IPS-20b (cell line): ENCODE measurements at regions not wholly inside any gene's neighbourhood (a gene's known extent, or its start where the extent isn't known, plus 50 kb on each side); places are given as distances from the start of the nearest gene placed in this dataset.

Experiments used
- H3K27ac ChIP-seq: one replicate; pipeline ENCODE4 v1.5.1; 2013; ENCODE audit warnings: low read length
- H3K27me3 ChIP-seq: 2 replicates; pipeline ENCODE4 v1.6.1; 2013; ENCODE audit warnings: mild to moderate bottlenecking, low read length, inconsistent platforms; ENCODE audit not compliant: insufficient read depth
- H3K36me3 ChIP-seq: 2 replicates; pipeline ENCODE4 v1.6.1; 2013; ENCODE audit warnings: low read depth, mild to moderate bottlenecking, inconsistent platforms, low read length, moderate library complexity; ENCODE audit not compliant: insufficient read depth
- H3K4me1 ChIP-seq: 2 replicates; pipeline ENCODE4 v1.6.1; 2013; ENCODE audit warnings: mild to moderate bottlenecking, control low read depth, inconsistent platforms, low read length, moderate library complexity; ENCODE audit not compliant: insufficient read depth
- H3K4me3 ChIP-seq: 2 replicates; pipeline ENCODE4 v1.5.1; 2013; ENCODE audit warnings: mild to moderate bottlenecking, low read length, inconsistent platforms
- H3K9ac ChIP-seq: 2 replicates; pipeline ENCODE4 v1.6.1; 2013; ENCODE audit warnings: low read depth, mild to moderate bottlenecking, inconsistent platforms, low read length, moderate library complexity
- H3K9me3 ChIP-seq: 2 replicates; pipeline ENCODE4 v1.6.1; 2013; ENCODE audit warnings: mild to moderate bottlenecking, low read depth, low read length, inconsistent platforms; ENCODE audit not compliant: insufficient read depth

GRCh38 chr18:47490882-47491281, 239.4 kb upstream of the SKOR2 start:
- H3K4me3 ChIP-seq, result no peak overlapping the region
- H3K27me3 ChIP-seq, result no peaks in the 10 kb centered on the region
- H3K36me3 ChIP-seq, result no peaks in the 10 kb centered on the region
- no peaks in the 10 kb centered on the region for H3K9me3 ChIP-seq
- H3K4me1 ChIP-seq, result peaks cover 1% of the 10 kb centered on the region; the same call in 1 of the 2 replicates
- no peak overlapping the region for H3K27ac ChIP-seq
- H3K9ac ChIP-seq, result no peak overlapping the region

GRCh38 chr18:47485221-47485797, 233.8 kb upstream of the SKOR2 start:
- H3K4me1 ChIP-seq, result peaks cover 4% of the 10 kb centered on the region; the same call in 1 of the 2 replicates
- H3K27me3 ChIP-seq, result no peaks in the 10 kb centered on the region
- H3K9me3 ChIP-seq, result no peaks in the 10 kb centered on the region
- H3K4me3 ChIP-seq, result no peak overlapping the region
- no peaks in the 10 kb centered on the region for H3K36me3 ChIP-seq
- no peak overlapping the region for H3K27ac ChIP-seq
- H3K9ac ChIP-seq, result no peak overlapping the region

DNA sequence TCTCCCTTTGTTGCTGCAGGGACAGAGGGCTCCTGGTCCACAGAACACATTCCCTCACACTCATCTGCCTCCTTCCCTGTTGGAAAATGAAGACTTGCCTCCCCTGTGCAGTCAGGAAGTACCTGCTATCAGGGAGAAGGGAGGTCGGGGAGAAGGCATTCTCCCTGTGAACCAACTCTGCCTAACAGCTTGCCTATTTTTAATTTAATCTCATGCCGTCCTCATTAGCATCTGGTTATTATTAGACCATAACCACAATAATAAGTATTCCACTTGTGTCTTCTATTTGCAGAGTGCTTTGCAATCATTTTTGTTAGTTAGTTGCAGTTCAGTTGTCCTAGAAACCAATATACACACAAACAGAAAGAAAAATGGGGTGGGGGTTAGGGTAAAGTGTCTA, 232.6 kb upstream of the SKOR2 start:
- H3K9ac ChIP-seq, result no peak overlapping the region
- no peaks in the 10 kb centered on the region for H3K9me3 ChIP-seq
- no peaks in the 10 kb centered on the region for H3K27me3 ChIP-seq
- H3K27ac ChIP-seq, result no peak overlapping the region
- no peak overlapping the region for H3K4me3 ChIP-seq
- peaks cover 4% of the 10 kb centered on the region; the same call in 1 of the 2 replicates for H3K4me1 ChIP-seq
- no peaks in the 10 kb centered on the region for H3K36me3 ChIP-seq

GRCh38 chr18:47480166-47480565, 228.7 kb upstream of the SKOR2 start:
- Histone ChIP-seq H3K9me3 (no peaks in the 10 kb centered on the region; the same call in 1 of the 2 replicates), H3K4me3 (no peak overlapping the region), H3K4me1 (no peaks in the 10 kb centered on the region), H3K36me3 (no peaks in the 10 kb centered on the region), H3K27me3 (no peaks in the 10 kb centered on the region; the same call in 1 of the 2 replicates), H3K27ac (no peak overlapping the region), H3K9ac (no peak overlapping the region)

DNA sequence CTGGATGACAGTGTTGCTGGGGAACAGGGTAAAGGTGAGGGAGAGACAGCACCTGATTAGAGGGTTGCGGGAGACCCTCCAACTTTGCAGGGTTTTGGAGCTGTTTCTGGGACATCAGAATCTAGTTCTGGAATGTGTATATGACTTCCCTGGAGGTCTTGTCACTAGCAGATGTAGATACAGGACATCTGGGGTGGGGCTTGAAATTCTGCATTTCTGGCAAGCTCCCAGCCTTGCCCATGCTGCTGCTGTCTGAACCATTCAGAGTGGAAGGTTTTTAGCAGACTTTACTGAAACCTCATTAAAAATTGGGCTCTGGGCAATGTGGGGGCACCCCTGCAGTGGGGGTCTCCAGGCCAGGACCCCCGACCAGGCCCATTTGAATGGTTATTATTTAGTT, 220.3 kb upstream of the SKOR2 start:
- H3K27ac ChIP-seq, result no peak overlapping the region
- no peak overlapping the region for H3K9ac ChIP-seq
- no peaks in the 10 kb centered on the region for H3K36me3 ChIP-seq
- no peak overlapping the region for H3K4me3 ChIP-seq
- H3K27me3 ChIP-seq, result no peaks in the 10 kb centered on the region; the same call in 1 of the 2 replicates
- H3K4me1 ChIP-seq, result peaks cover 3% of the 10 kb centered on the region; the same call in 1 of the 2 replicates
- no peaks in the 10 kb centered on the region for H3K9me3 ChIP-seq

DNA sequence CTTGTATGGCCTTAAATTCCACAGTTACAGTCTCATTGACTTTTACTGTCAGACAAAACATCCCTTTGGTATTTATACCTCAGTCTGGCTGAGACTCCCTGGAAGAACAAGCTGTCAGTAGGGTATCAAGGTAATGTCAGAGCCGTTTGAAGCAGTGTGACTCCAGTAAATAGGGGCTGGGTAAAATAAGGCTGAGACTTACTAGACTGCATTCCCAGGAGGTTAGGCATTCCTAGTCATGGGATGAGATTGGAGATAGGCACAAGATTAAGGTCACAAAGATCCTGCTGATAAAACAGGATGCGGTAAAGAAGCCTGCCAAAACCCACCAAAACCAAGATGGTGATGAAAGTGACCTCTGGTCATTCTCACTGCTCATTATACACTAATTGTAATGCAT, 219.5 kb upstream of the SKOR2 start:
- H3K4me1 ChIP-seq, result peaks cover 3% of the 10 kb centered on the region; the same call in 1 of the 2 replicates
- no peaks in the 10 kb centered on the region; the same call in 1 of the 2 replicates for H3K27me3 ChIP-seq
- H3K36me3 ChIP-seq, result no peaks in the 10 kb centered on the region
- no peak overlapping the region for H3K27ac ChIP-seq
- no peaks in the 10 kb centered on the region for H3K9me3 ChIP-seq
- no peak overlapping the region for H3K9ac ChIP-seq
- H3K4me3 ChIP-seq, result no peak overlapping the region

DNA sequence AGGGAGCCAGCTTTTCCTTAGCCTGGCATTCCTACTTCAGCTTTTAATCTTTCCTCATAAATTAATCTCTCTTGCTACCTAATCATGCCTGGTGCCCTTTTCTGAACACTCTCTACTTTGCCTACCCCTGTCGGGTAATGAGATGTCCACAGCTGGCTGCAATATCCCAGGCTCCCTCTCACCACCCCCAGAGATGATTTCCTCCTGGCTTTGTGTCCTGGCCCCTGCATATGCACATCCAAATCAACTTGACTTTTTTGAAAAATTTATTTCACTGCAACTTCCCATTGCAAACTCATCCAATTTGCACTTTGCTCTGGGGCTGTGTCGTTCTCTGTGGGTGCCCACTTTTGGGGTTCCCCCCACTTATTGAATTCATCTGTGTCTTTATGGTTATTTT, 218.1 kb upstream of the SKOR2 start:
- Histone ChIP-seq H3K9ac (no peak overlapping the region), H3K4me3 (no peak overlapping the region), H3K4me1 (peaks cover 3% of the 10 kb centered on the region; the same call in 1 of the 2 replicates), H3K9me3 (no peaks in the 10 kb centered on the region), H3K36me3 (no peaks in the 10 kb centered on the region), H3K27ac (no peak overlapping the region), H3K27me3 (no peaks in the 10 kb centered on the region)

GRCh38 chr18:47461977-47462376, 210.5 kb upstream of the SKOR2 start:
- Histone ChIP-seq H3K4me1 (no peaks in the 10 kb centered on the region), H3K36me3 (no peaks in the 10 kb centered on the region), H3K9ac (no peak overlapping the region), H3K9me3 (no peaks in the 10 kb centered on the region), H3K27ac (no peak overlapping the region), H3K4me3 (no peak overlapping the region), H3K27me3 (peaks cover 14% of the 10 kb centered on the region; the same call in 1 of the 2 replicates)

GRCh38 chr18:47461406-47461948, 210.0 kb upstream of the SKOR2 start:
- H3K36me3 ChIP-seq, result no peaks in the 10 kb centered on the region
- no peak overlapping the region for H3K27ac ChIP-seq
- H3K4me1 ChIP-seq, result no peaks in the 10 kb centered on the region
- peaks cover 14% of the 10 kb centered on the region; the same call in 1 of the 2 replicates for H3K27me3 ChIP-seq
- H3K9me3 ChIP-seq, result no peaks in the 10 kb centered on the region
- no peak overlapping the region for H3K9ac ChIP-seq
- H3K4me3 ChIP-seq, result no peak overlapping the region

DNA sequence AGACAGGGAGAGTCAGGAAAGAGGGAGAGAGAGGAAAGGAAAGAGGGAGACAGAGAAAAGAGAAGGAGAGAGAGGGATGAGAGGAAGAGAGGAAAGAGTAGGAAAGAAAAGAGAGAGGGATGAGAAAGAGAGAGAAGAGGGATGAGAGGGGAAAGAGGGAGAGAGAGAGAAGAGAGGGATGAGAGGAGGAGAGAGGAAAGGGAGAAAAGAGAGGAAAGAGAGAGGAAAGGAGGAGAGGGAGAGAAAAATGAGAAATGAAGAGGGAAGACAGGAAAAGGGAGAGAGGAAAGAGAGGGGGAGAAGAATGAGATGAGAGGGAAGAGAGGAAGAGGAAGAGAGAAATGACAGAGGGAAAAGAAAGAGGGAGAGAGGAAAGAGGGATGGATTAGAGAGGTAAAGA, 207.0 kb upstream of the SKOR2 start:
- Histone ChIP-seq H3K27me3 (peaks cover 14% of the 10 kb centered on the region; the same call in 1 of the 2 replicates), H3K27ac (no peak overlapping the region), H3K9me3 (no peaks in the 10 kb centered on the region), H3K4me1 (no peaks in the 10 kb centered on the region), H3K9ac (no peak overlapping the region), H3K36me3 (no peaks in the 10 kb centered on the region), H3K4me3 (no peak overlapping the region)

- Histone ChIP-seq H3K27me3 (peaks cover 14% of the 10 kb centered on the region; the same call in 1 of the 2 replicates), H3K4me3 (no peak overlapping the region), H3K9me3 (no peaks in the 10 kb centered on the region), H3K4me1 (no peaks in the 10 kb centered on the region), H3K9ac (no peak overlapping the region), H3K36me3 (no peaks in the 10 kb centered on the region), H3K27ac (no peak overlapping the region)
Observed at GRCh38 chr18:47457614-47458013, 206.2 kb upstream of the SKOR2 start.

GRCh38 chr18:47453038-47453437, 201.6 kb upstream of the SKOR2 start:
- Histone ChIP-seq H3K27ac (no peak overlapping the region), H3K9me3 (no peaks in the 10 kb centered on the region), H3K4me3 (no peak overlapping the region), H3K36me3 (no peaks in the 10 kb centered on the region), H3K4me1 (no peaks in the 10 kb centered on the region), H3K27me3 (no peaks in the 10 kb centered on the region), H3K9ac (no peak overlapping the region)
